ENCODE measurements at regions not wholly inside any gene's neighbourhood (a gene's known extent, or its start where the extent isn't known, plus 50 kb on each side); places are given as distances from the start of the nearest gene placed in this dataset.

DNA sequence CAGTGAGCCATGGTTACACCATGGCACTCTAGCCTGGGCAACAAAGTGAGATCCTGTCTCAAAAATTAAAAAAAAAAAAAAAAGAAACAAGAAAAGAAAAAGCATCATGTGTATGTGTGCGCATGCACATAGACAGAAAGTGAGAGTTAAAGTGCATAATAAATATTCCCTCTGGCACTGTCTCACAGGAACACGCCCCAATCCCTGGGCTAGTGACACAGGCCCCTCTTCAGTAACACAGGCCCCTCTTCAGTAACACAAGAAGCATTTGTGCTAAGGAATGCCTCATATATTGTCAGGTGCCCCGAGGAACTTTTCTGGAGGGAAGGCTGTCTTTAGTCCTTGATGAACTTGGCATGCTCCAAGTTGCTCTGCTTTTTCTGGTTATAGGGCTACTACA is 57.5 kb downstream of the RPL27A start:
- Mint-ChIP-seq H3K27me3 (ENCODE audit: low read depth) (no peaks in the 10 kb centered on the region), H3K4me1 (peaks cover under 1% of the 10 kb centered on the region), H3K4me3 (no peak overlapping the region), H3K9me3 (no peaks in the 10 kb centered on the region), H3K36me3 (peaks cover 8% of the 10 kb centered on the region), H3K27ac (no peak overlapping the region)
- TF ChIP-seq, protein P1, sequence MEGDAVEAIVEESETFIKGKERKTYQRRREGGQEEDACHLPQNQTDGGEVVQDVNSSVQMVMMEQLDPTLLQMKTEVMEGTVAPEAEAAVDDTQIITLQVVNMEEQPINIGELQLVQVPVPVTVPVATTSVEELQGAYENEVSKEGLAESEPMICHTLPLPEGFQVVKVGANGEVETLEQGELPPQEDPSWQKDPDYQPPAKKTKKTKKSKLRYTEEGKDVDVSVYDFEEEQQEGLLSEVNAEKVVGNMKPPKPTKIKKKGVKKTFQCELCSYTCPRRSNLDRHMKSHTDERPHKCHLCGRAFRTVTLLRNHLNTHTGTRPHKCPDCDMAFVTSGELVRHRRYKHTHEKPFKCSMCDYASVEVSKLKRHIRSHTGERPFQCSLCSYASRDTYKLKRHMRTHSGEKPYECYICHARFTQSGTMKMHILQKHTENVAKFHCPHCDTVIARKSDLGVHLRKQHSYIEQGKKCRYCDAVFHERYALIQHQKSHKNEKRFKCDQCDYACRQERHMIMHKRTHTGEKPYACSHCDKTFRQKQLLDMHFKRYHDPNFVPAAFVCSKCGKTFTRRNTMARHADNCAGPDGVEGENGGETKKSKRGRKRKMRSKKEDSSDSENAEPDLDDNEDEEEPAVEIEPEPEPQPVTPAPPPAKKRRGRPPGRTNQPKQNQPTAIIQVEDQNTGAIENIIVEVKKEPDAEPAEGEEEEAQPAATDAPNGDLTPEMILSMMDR (IDR thresholded peaks at IDR 0.05; ENCODE audit: unreplicated experiment): no peak
- DNase-seq (ENCODE audit: low spot score in 2 of 2, unreplicated experiment in 2 of 2): no peak

DNA sequence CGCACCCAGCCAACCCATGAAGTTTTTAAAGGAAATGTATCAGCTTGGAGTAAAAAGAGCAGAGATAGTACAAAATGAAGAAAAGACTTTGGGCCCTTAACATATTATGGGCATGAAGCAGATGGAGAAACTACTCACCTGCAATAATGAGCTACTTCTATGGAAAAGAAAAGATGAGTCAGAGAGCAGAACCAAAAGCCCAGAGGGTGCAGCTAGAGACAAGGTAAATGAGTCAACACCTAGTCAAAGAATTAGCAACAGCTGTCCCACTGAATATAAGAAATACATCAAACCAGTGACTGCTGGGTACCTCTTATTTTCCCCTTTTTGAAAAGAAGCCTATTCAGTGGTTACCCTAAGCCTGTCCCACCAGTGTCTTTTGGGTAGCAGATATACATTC is 61.8 kb downstream of the RPL27A start:
- H3K36me3 Mint-ChIP-seq: peaks cover 9% of the 10 kb centered on the region
- DNase-seq (ENCODE audit: low spot score in 2 of 2, unreplicated experiment in 2 of 2): no peak

DNA sequence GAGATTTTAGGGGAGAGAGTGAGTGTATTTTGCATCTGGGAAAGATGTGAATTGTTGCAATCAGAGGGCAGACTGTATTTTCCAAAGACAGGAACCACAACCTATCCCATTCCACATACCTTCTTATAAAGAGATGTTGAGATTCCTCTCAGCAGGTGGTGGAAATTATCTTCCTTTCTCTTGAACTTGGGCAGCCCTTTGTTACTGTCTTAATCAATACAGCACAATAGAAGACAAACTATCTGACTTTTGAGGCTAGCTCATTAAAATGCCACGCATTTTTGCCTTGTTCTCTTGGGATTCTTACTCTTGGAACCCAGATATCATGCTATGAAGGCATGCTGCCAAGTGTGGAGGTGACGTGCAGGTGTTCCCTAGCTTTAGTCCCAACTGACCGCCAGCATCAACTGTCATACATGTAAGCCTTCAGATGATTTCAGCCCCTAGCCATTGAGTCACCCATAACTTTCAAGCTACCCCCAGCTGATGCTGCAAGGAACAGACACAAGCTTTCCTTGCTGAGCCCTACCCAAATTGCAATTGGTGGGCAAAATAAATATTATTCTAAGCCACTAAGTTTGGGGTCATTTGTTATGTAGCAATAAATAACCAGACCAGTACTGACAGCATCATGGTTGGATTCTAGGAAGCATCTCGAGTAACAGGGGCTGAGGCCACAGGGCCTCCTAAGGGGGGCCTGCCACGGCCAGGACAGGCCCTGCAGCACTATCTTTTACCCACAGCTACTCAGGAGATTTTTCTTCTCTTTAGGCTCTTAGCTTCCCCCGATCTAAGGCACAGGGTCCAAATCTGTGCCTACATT is 63.0 kb downstream of the RPL27A start:
- Mint-ChIP-seq H3K27me3 (ENCODE audit: low read depth) (no peaks in the 10 kb centered on the region), H3K4me1 (peaks cover 15% of the 10 kb centered on the region), H3K27ac (peak overlapping the region; percentile 13), H3K4me3 (no peak overlapping the region), H3K9me3 (no peaks in the 10 kb centered on the region), H3K36me3 (peaks cover 9% of the 10 kb centered on the region)
- TF ChIP-seq, protein P1 (IDR thresholded peaks at IDR 0.05; ENCODE audit: unreplicated experiment): no peak
- DNase-seq (ENCODE audit: low spot score in 2 of 2, unreplicated experiment in 2 of 2): no peak

More for the DNA sequence above, 61.8 kb downstream of the RPL27A start:
- no peaks in the 10 kb centered on the region for H3K9me3 Mint-ChIP-seq
- TF ChIP-seq, protein P1 (IDR thresholded peaks at IDR 0.05; ENCODE audit: unreplicated experiment): no peak
- H3K27ac Mint-ChIP-seq: no peak overlapping the region
- peaks cover 15% of the 10 kb centered on the region for H3K4me1 Mint-ChIP-seq
- no peak overlapping the region for H3K4me3 Mint-ChIP-seq
- H3K27me3 Mint-ChIP-seq (ENCODE audit: low read depth): no peaks in the 10 kb centered on the region

DNA sequence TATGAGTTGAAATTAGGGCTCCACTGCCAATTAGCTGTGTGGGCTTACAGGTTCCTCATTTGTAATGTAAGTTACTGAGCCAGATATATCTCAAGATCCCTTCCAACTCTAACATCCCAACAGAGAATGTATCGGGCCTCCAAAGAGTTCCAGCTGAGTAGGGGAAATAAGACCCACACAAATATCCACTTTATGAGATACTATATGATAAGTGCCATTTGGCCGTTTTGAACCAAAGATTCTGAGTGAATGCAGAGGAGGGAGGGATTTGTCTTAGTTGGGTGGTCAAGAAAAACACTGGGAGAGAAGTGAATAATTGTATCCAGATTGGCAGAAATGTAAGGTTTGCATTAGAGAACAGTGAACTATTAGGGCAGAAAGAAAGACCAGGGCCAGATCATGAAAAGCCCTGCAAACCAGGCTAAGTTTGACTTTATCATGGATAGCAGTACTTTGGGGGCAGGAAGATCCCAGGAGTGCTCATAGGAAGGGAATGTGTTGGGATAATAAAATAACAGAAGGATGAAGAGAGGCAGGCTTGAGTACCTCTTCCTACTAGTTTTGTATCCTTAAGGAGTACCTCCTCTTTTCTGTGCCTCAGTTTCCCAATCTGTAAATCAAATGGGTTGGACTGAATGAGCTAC is 63.9 kb downstream of the RPL27A start:
- H3K27me3 Mint-ChIP-seq (ENCODE audit: low read depth): no peaks in the 10 kb centered on the region
- TF ChIP-seq, protein P1 (IDR thresholded peaks at IDR 0.05; ENCODE audit: unreplicated experiment): no peak
- H3K36me3 Mint-ChIP-seq: peaks cover 15% of the 10 kb centered on the region
- no peak overlapping the region for H3K27ac Mint-ChIP-seq
- no peak overlapping the region for H3K4me3 Mint-ChIP-seq
- DNase-seq (ENCODE audit: low spot score in 2 of 2, unreplicated experiment in 2 of 2): no peak
- H3K9me3 Mint-ChIP-seq: peaks cover 3% of the 10 kb centered on the region
- peaks cover 15% of the 10 kb centered on the region for H3K4me1 Mint-ChIP-seq

DNA sequence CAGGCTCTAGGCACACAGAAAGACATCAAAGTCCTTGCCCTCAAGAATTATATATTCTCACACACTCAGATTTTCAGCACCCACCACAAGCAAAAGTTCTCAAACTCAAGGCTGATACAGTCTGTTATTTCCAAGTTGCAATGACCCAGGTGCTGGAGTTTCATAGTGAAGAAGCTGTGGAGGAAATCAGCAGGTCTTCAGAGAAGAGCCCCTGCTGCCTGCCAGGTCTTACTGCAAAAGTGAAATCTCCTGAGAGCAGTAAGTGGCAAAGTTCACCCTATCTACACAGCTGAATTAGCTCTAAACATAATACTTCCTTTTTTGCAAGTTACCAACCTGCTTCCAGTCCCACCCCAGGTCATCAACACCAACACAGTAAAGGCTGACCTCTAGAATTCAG is 64.6 kb downstream of the RPL27A start:
- TF ChIP-seq, protein P1 (IDR thresholded peaks at IDR 0.05; ENCODE audit: unreplicated experiment): no peak
- DNase-seq (ENCODE audit: low spot score in 2 of 2, unreplicated experiment in 2 of 2): no peak
- Mint-ChIP-seq H3K27me3 (ENCODE audit: low read depth) (no peaks in the 10 kb centered on the region), H3K36me3 (peaks cover 19% of the 10 kb centered on the region), H3K4me3 (no peak overlapping the region), H3K4me1 (peaks cover 15% of the 10 kb centered on the region), H3K27ac (no peak overlapping the region), H3K9me3 (peaks cover 9% of the 10 kb centered on the region)

Data from mesothelial cell of epicardium (in vitro differentiated cells).